Panc1 (cell line): ENCODE measurements at regions not wholly inside any gene's neighbourhood (a gene's known extent, or its start where the extent isn't known, plus 50 kb on each side); places are given as distances from the start of the nearest gene placed in this dataset.

Source experiments
- CTCF ChIP-seq: fragments of 450-650 bp; IDR thresholded peaks from 2 replicates; pipeline ENCODE4 v1.5.1; 2017; ENCODE audit warnings: mild to moderate bottlenecking
- POLR2AphosphoS5 ChIP-seq: IDR thresholded peaks from 2 replicates; pipeline ENCODE4 v1.6.1; 2012; ENCODE audit warnings: mild to moderate bottlenecking, low read depth, low read length, moderate library complexity
- REST ChIP-seq, 2 experiments: IDR thresholded peaks; 2 replicates each; pipeline ENCODE4 v1.6.1; 2011 to 2012; ENCODE audit warnings: low read depth in 2 of 2, control low read depth in 1 of 2, low read length in 1 of 2, mild to moderate bottlenecking in 1 of 2, moderate library complexity in 1 of 2; ENCODE audit not compliant: insufficient read depth in 1 of 2
- SIN3A ChIP-seq: IDR thresholded peaks from 2 replicates; pipeline ENCODE4 v1.6.1; 2012; ENCODE audit warnings: low read depth, mild to moderate bottlenecking, low read length, moderate library complexity, borderline replicate concordance; ENCODE audit not compliant: insufficient read depth
- TCF7L2 ChIP-seq: IDR thresholded peaks from 2 replicates; pipeline ENCODE4 v1.6.1; 2011; ENCODE audit warnings: mild to moderate bottlenecking, low read depth, low read length, inconsistent platforms

GRCh38 chr14:106679776-106680175 is 1153.4 kb downstream of the TMEM121 start:
- no peak for TF ChIP-seq CTCF
- TF ChIP-seq TCF7L2, result no peak
- no peak for TF ChIP-seq POLR2AphosphoS5
- no peak for TF ChIP-seq REST (IDR thresholded peaks at IDR 0.05; ENCODE audit: insufficient read depth in 1 of 2, low read depth in 2 of 2, low read length in 1 of 2)
- no peak for TF ChIP-seq SIN3A
